Erythroblast (primary cell): ENCODE measurements at regions not wholly inside any gene's neighbourhood (a gene's known extent, or its start where the extent isn't known, plus 50 kb on each side); places are given as distances from the start of the nearest gene placed in this dataset.

Source experiments
- GATA1 ChIP-seq: IDR thresholded peaks from 2 replicates; pipeline ENCODE4 v1.6.1; 2011; ENCODE audit warnings: low read depth, mild to moderate bottlenecking, control low read depth, low read length, moderate library complexity
- POLR2A ChIP-seq: IDR thresholded peaks from 2 replicates; pipeline ENCODE4 v1.6.1; 2011; ENCODE audit warnings: mild to moderate bottlenecking, low read length

DNA sequence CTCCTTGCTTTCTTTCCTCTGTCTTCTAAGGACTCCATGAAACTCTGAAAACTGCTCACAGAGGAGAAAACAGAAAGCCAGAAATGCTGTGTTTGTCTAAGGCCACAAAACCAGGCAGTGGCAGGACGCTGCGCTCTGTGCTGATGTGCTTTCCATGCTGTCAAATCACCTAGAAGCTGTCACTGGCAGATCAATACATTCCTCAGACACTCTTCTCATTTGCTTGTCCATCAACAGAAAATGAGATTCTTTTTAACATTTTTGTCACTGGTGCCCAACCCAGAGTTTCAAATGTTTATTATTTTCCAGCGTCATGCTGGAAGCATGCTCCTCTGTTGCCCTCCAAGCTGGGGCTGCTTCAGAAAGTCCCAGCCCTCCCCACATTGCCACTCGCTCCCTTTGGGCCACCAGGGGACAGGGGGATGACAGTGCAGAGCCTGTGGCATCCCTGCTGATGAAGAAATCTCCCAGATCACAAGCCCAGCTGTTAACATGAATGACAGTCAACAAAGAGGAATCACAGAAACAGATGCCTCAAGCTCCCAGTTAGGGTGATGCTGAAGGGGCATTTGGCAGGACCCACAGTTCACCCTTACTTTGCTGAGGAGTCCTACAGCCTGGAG, 117.5 kb upstream of the MEIS1 start:
- no peak for TF ChIP-seq POLR2A
- no peak for TF ChIP-seq GATA1
